Ovary (tissue), 7 donors: ENCODE measurements at regions not wholly inside any gene's neighbourhood (a gene's known extent, or its start where the extent isn't known, plus 50 kb on each side); places are given as distances from the start of the nearest gene placed in this dataset.
"Not testable (repeated sequence)": the region's sequence is repeated elsewhere in the genome, so short reads cannot be mapped to it uniquely, and the experiment has no call there.

ENCODE experiments used
- DNase-seq, 5 donors: peaks; one replicate each; pipeline ENCODE4 v3.0.0-alpha.2; 2019 to 2020
- H3K27ac ChIP-seq, 2 donors: fragments of 200-600 bp; one replicate each; pipeline versions ENCODE4 v1.5.1 to v1.8.0; 2019 to 2022
- H3K27me3 ChIP-seq: fragments of 200-600 bp; one replicate; pipeline ENCODE4 v1.8.0; 2022
- H3K36me3 ChIP-seq: fragments of 200-600 bp; sonication (generic); one replicate; pipeline ENCODE4 v1.5.1; 2019
- H3K4me1 ChIP-seq: one replicate; pipeline ENCODE4 v1.8.1; 2013; ENCODE audit warnings: mild to moderate bottlenecking, moderate library complexity; ENCODE audit not compliant: insufficient read depth
- H3K4me3 ChIP-seq: fragments of 200-600 bp; sonication (generic); one replicate; pipeline ENCODE4 v1.5.1; 2017
- H3K9me3 ChIP-seq, 2 donors: fragments of 200-600 bp in 1 of 2; sonication (generic) in 1 of 2; one replicate each; pipeline versions ENCODE4 v1.5.1 to v1.8.1; 2013 to 2019; ENCODE audit warnings: mild to moderate bottlenecking in 1 of 2, moderate library complexity in 1 of 2
- EP300 ChIP-seq: sonication (generic); formaldehyde crosslinking; IDR thresholded peaks from one replicate; pipeline ENCODE4 v1.6.1; 2017; ENCODE audit warnings: antibody characterized with exemption
- POLR2A ChIP-seq: fragments of 450-650 bp; IDR thresholded peaks from one replicate; pipeline ENCODE4 v1.6.1; 2017; ENCODE audit warnings: antibody characterized with exemption, mild to moderate bottlenecking, moderate library complexity
- WGBS, 3 donors: extraction: QIAGEN DNeasy Blood & Tissue Kit in 1 of 3; methylation state at CpG; one replicate each; pipeline versions ENCODE4 v1.1.5 to v1.1.7; 2013 to 2017; 5-methylcytosine and 5-hydroxymethylcytosine counted together
- intact Hi-C, 4 donors: fragments of 100-400 bp; cut with DNase I; formaldehyde crosslinking; loops; one replicate each; pipeline versions ENCODE4 v1.11.0 to v1.15.1; 2022 to 2023
- TF ChIP-seq, protein P1 (sequence below), 3 donors: fragments of 450-650 bp in 2 of 3; fragments of 200-600 bp in 1 of 3; IDR thresholded peaks; one replicate each; pipeline versions ENCODE4 v1.5.1 to v1.8.0; 2016 to 2022; ENCODE audit warnings: antibody characterized with exemption in 3 of 3, mild to moderate bottlenecking in 1 of 3
- donor health status: DM: no; HTN: no; CAD: no; lungs with moderate emphysema.
- donor health status: DM: no; HTN: no; CAD: no.
- donor health status: Bipolar disorder and iron deficiency.
- donor health status: DM: no; HTN: no; CAD: no.
- donor health status: DM: yes; HTN: yes; CAD: no.

DNA sequence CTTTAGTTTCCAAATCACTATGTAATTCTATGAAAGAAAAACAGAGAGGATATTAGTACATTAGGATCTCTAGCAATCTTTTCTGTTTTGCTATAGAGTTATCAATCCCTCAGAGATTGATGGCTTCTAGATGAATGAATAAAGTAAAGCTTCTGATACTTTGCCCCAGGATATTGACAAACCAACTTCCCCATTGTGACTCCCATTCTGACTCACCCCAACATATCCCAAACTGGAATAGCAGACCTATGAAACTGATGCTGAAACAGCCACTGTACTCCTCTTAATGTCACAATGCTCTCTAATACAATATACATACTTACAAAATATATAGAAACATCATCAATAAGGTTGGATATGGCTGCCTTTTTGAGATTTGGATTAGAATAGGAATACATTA is 442.1 kb upstream of the NR5A2 start:
- Histone ChIP-seq H3K4me1 (no peaks in the 10 kb centered on the region), H3K27ac (no peak overlapping the region), H3K4me3 (no peak overlapping the region), H3K27me3 (no peaks in the 10 kb centered on the region), H3K9me3 (no peaks in the 10 kb centered on the region), H3K36me3 (no peaks in the 10 kb centered on the region)
- TF ChIP-seq POLR2A = no peak
- TF ChIP-seq, protein P1, sequence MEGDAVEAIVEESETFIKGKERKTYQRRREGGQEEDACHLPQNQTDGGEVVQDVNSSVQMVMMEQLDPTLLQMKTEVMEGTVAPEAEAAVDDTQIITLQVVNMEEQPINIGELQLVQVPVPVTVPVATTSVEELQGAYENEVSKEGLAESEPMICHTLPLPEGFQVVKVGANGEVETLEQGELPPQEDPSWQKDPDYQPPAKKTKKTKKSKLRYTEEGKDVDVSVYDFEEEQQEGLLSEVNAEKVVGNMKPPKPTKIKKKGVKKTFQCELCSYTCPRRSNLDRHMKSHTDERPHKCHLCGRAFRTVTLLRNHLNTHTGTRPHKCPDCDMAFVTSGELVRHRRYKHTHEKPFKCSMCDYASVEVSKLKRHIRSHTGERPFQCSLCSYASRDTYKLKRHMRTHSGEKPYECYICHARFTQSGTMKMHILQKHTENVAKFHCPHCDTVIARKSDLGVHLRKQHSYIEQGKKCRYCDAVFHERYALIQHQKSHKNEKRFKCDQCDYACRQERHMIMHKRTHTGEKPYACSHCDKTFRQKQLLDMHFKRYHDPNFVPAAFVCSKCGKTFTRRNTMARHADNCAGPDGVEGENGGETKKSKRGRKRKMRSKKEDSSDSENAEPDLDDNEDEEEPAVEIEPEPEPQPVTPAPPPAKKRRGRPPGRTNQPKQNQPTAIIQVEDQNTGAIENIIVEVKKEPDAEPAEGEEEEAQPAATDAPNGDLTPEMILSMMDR (IDR thresholded peaks at IDR 0.05) = no peak
- intact Hi-C loops = no loop called here
- DNase-seq = no peak

DNA sequence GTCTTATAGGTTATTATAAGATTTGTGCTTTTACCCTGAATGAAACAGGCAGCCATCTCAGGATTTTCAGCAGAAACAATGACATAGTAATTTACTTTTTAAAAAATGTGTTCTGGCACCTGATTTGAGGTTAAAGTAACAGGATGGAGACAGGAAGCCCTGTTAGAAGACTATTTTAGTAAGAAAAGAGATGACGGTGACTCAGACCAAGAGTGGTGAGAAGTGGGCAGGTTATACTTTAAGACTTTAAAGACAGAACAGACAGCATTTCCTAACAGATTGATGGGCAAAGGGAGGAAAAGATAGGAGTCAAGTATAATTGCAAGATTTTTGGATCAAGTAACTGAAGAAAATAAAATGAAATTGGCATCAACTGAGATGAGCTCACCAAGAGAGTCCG is 436.8 kb upstream of the NR5A2 start:
- no peaks in the 10 kb centered on the region for H3K27me3 ChIP-seq
- no peak overlapping the region for H3K4me3 ChIP-seq
- TF ChIP-seq, protein P1 (IDR thresholded peaks at IDR 0.05) = no peak
- TF ChIP-seq EP300 (no peak), POLR2A (no peak)
- no peaks in the 10 kb centered on the region for H3K9me3 ChIP-seq
- 5 to 10% (median 7%) methylated on average over 2 of the region's 2 CpGs for WGBS, 3 donors
- no peak for DNase-seq
- intact Hi-C loops = no loop called here
- H3K27ac ChIP-seq = no peak overlapping the region
- no peaks in the 10 kb centered on the region for H3K36me3 ChIP-seq
- no peaks in the 10 kb centered on the region for H3K4me1 ChIP-seq

DNA sequence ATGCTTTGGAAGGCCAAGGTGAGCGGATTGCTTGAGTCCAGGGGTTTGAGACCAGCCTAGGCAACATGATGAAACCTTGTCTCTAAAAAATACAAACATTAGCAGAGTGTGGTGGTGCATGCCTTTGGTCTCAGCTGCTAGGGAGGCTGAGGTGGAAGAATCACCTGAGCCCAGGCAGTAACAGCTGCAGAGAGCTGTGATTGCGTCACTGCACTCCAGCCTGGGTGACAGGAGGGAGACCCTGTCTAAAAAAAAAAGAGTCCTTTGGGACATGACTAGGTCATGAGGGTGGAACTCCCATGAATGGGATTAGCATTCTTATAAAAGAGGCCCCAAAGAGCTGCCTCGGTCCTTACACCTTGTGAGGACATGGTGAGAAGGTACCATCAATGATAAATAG is 436.0 kb upstream of the NR5A2 start:
- Histone ChIP-seq H3K36me3 (no peaks in the 10 kb centered on the region), H3K27me3 (no peaks in the 10 kb centered on the region), H3K4me3 (no peak overlapping the region), H3K9me3 (no peaks in the 10 kb centered on the region), H3K4me1 (no peaks in the 10 kb centered on the region), H3K27ac (no peak overlapping the region)
- no peak for TF ChIP-seq EP300
- TF ChIP-seq, protein P1 (IDR thresholded peaks at IDR 0.05) = no peak
- no peak for TF ChIP-seq POLR2A
- no peak for DNase-seq
- WGBS, 3 donors = 93 to 95% (median 94%) methylated on average over 3 of the region's 3 CpGs
- intact Hi-C loops = no loop called here

DNA sequence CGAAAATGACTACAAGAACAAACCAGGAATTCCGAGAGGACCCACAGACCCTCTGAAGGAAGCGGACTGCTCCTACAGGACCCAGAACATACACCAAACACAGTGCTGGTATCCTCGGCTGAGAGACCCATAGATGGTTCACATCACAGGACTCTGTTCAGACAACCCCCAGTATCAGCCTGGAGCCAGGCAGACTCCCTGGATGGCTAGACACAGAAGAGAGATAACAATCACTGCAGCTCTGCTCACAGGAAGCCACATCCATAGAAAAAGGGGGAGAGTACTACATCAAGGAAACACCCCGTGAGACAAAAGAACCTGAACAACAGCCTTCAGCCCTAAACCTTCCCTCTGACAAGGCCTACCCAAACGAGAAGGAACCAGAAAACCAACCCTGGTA is 434.0 kb upstream of the NR5A2 start:
- H3K9me3 ChIP-seq = no peaks in the 10 kb centered on the region
- no peak for DNase-seq
- intact Hi-C loops = no loop called here
- H3K27me3 ChIP-seq = no peaks in the 10 kb centered on the region
- H3K36me3 ChIP-seq = no peaks in the 10 kb centered on the region
- TF ChIP-seq, protein P1 (IDR thresholded peaks at IDR 0.05) = no peak
- TF ChIP-seq EP300 (no peak), POLR2A (no peak)
- no peak overlapping the region for H3K27ac ChIP-seq
- no peaks in the 10 kb centered on the region for H3K4me1 ChIP-seq
- H3K4me3 ChIP-seq = no peak overlapping the region
- WGBS, 3 donors = 80 to 88% (median 83%) methylated on average over 6 of the region's 6 CpGs

DNA sequence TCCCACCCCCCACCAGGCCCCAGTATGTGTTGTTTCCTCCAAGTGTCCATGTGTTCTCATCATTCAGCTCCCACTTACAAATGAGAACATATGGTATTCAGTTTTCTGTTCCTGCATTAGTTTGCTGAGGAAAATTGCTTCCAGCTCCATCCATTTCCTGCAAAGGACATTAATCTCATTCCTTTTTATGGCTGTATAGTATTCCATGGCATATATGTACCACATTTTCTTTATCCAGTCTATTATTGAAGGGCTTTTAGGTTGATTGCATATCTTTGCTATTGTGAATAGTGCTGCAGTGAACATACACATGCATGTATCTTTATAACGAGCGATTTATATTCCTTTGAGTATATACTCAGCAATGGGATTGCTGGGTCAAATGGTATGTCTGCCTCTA is 431.1 kb upstream of the NR5A2 start:
- intact Hi-C loops, DNase-seq, H3K27ac ChIP-seq, H3K9me3 ChIP-seq, H3K36me3 ChIP-seq, H3K4me1 ChIP-seq, H3K27me3 ChIP-seq, H3K4me3 ChIP-seq: not testable (repeated sequence)
- 93 to 100% (median 94%) methylated on average over 2 of the region's 2 CpGs for WGBS, 3 donors
